ENCODE measurements at regions not wholly inside any gene's neighbourhood (a gene's known extent, or its start where the extent isn't known, plus 50 kb on each side); places are given as distances from the start of the nearest gene placed in this dataset.

DNA sequence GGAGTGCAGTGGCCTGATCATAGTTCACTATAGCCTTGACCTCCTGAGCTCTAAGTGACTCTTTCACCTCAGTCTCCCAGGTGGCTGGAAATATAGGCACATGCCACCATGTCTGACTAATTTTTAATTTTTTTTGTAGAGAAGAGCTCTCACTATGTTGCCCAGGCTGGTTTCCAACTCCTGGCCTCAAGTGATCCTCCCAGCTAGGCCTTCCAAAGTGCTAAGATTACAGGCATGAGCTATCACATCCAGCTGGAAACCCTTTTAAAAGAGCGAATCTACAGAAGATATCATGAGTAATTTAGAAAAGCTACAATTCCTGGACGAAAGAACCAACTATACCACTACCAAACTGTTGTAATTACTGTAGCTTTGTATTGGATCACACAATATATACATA lies 394.4 kb upstream of the AUTS2 start:
- TF ChIP-seq, protein P1, sequence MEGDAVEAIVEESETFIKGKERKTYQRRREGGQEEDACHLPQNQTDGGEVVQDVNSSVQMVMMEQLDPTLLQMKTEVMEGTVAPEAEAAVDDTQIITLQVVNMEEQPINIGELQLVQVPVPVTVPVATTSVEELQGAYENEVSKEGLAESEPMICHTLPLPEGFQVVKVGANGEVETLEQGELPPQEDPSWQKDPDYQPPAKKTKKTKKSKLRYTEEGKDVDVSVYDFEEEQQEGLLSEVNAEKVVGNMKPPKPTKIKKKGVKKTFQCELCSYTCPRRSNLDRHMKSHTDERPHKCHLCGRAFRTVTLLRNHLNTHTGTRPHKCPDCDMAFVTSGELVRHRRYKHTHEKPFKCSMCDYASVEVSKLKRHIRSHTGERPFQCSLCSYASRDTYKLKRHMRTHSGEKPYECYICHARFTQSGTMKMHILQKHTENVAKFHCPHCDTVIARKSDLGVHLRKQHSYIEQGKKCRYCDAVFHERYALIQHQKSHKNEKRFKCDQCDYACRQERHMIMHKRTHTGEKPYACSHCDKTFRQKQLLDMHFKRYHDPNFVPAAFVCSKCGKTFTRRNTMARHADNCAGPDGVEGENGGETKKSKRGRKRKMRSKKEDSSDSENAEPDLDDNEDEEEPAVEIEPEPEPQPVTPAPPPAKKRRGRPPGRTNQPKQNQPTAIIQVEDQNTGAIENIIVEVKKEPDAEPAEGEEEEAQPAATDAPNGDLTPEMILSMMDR (IDR thresholded peaks at IDR 0.05) = no peak

GRCh38 chr7:69204943-69205342 lies 393.3 kb upstream of the AUTS2 start:
- TF ChIP-seq, protein P1 (IDR thresholded peaks at IDR 0.05) = no peak
- no peak for DNase-seq

More for the DNA sequence above, 394.4 kb upstream of the AUTS2 start:
- DNase-seq (no peak), ATAC-seq (no peak)
- no peak overlapping the region for H3K27ac ChIP-seq
- H3K4me3 ChIP-seq = no peak overlapping the region
- peaks cover 6% of the 10 kb centered on the region for H3K9me3 ChIP-seq
- H3K36me3 ChIP-seq = no peaks in the 10 kb centered on the region
- intact Hi-C loops (cut with DNase I) = no loop called here
- no peaks in the 10 kb centered on the region for H3K4me1 ChIP-seq
- H3K27me3 ChIP-seq (ENCODE audit: low read depth) = no peaks in the 10 kb centered on the region

DNA sequence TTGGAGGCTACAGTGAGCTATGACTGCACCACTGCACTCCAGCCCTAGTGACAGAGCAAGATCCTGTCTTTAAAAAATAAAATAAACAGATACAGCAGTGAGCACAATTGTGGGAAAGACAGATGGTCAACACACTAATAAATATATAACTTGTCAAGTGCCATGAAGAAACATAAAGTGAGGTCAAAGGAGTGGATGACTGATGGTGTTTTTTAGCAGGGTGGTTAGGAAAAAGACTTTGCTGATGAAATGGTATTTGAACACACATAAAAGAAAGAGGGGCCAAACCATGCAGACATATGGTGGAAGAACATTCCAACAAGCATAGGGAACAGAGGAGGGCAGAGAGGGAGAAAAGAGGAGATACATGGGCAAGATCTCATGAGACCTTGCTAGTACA lies 392.7 kb upstream of the AUTS2 start:
- Histone ChIP-seq H3K4me1 (no peaks in the 10 kb centered on the region), H3K27ac (no peak overlapping the region), H3K4me3 (no peak overlapping the region), H3K9me3 (no peaks in the 10 kb centered on the region), H3K27me3 (ENCODE audit: low read depth) (no peaks in the 10 kb centered on the region), H3K36me3 (no peaks in the 10 kb centered on the region)
- TF ChIP-seq, protein P1 (IDR thresholded peaks at IDR 0.05) = no peak
- no peak for ATAC-seq
- DNase-seq = no peak
- intact Hi-C loops (cut with DNase I) = no loop called here

More at GRCh38 chr7:69204943-69205342, 393.3 kb upstream of the AUTS2 start:
- Histone ChIP-seq H3K27me3 (ENCODE audit: low read depth) (no peaks in the 10 kb centered on the region), H3K4me3 (no peak overlapping the region), H3K4me1 (no peaks in the 10 kb centered on the region), H3K9me3 (no peaks in the 10 kb centered on the region), H3K36me3 (no peaks in the 10 kb centered on the region), H3K27ac (no peak overlapping the region)
- no peak for ATAC-seq
- intact Hi-C loops (cut with DNase I) = no loop called here

DNA sequence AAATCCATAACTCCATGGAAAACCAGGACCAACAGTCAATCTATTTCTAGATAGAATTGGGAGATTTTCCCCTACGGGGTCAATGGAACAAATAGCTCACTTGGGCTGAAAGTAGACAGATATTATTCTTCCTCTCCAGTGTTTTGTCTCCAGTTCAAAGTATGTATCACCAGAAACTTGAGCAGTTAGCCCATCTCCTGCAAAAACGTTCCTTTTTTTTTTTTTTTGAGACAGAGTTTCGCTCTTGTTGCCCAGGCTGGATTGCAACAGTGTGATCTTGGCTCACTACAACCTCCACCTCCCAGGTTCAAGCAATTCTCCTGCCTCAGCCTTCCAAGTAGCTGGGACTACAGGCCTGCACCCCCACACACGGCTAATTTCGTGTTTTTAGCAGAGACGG lies 390.0 kb upstream of the AUTS2 start:
- intact Hi-C loops (cut with DNase I) = no loop called here
- Histone ChIP-seq H3K27ac (no peak overlapping the region), H3K27me3 (ENCODE audit: low read depth) (no peaks in the 10 kb centered on the region), H3K36me3 (no peaks in the 10 kb centered on the region), H3K9me3 (no peaks in the 10 kb centered on the region), H3K4me1 (no peaks in the 10 kb centered on the region), H3K4me3 (no peak overlapping the region)
- TF ChIP-seq, protein P1 (IDR thresholded peaks at IDR 0.05) = no peak
- DNase-seq (no peak), ATAC-seq (no peak)

GRCh38 chr7:69208848-69209247 lies 389.4 kb upstream of the AUTS2 start:
- ATAC-seq = no peak
- intact Hi-C loops (cut with DNase I) = no loop called here
- H3K9me3 ChIP-seq = no peaks in the 10 kb centered on the region

More at GRCh38 chr7:69208848-69209247, 389.4 kb upstream of the AUTS2 start:
- Histone ChIP-seq H3K4me1 (no peaks in the 10 kb centered on the region), H3K27ac (no peak overlapping the region), H3K36me3 (no peaks in the 10 kb centered on the region), H3K4me3 (no peak overlapping the region), H3K27me3 (ENCODE audit: low read depth) (no peaks in the 10 kb centered on the region)
- TF ChIP-seq, protein P1 (IDR thresholded peaks at IDR 0.05) = no peak
- DNase-seq = no peak

All from lower lobe of right lung (tissue), 2 donors.